Transverse colon (tissue), 4 donors: ENCODE measurements at regions not wholly inside any gene's neighbourhood (a gene's known extent, or its start where the extent isn't known, plus 50 kb on each side); places are given as distances from the start of the nearest gene placed in this dataset.

ENCODE experiments used
- CTCF ChIP-seq, 5 experiments: fragments of 200-600 bp in 3 of 5; fragments of 450-650 bp in 2 of 5; sonication (generic) in 3 of 5; IDR thresholded peaks; 1 replicate in 2 of 5; 2 replicates in 3 of 5; pipeline ENCODE4 v1.5.1; 2016 to 2017; ENCODE audit warnings: antibody characterized with exemption in 5 of 5, inconsistent platforms in 3 of 5, mild to moderate bottlenecking in 2 of 5, moderate library complexity in 1 of 5
- POLR2AphosphoS5 ChIP-seq, 3 donors: sonication (generic); formaldehyde crosslinking; IDR thresholded peaks; one replicate each; pipeline ENCODE4 v1.6.1; 2016; ENCODE audit warnings: antibody characterized with exemption in 3 of 3

- no peak for TF ChIP-seq CTCF (IDR thresholded peaks at IDR 0.05)
- no peak for TF ChIP-seq POLR2AphosphoS5 (IDR thresholded peaks at IDR 0.05)
Observed at GRCh38 chr14:96958057-96958456, 160.9 kb downstream of the VRK1 start.
